Left ventricle myocardium inferior (tissue), 1 donor: ENCODE measurements at regions not wholly inside any gene's neighbourhood (a gene's known extent, or its start where the extent isn't known, plus 50 kb on each side); places are given as distances from the start of the nearest gene placed in this dataset.

Experiments used
- DNase-seq: peaks from one replicate; pipeline ENCODE4 v3.0.0-alpha.2; 2020
- H3K27ac ChIP-seq: fragments of 200-600 bp; replicated peaks from 2 replicates; pipeline ENCODE4 v1.8.0; 2021
- H3K27me3 ChIP-seq: fragments of 200-600 bp; 2 replicates; pipeline ENCODE4 v1.8.0; 2021; ENCODE audit warnings: low read depth
- H3K36me3 ChIP-seq: fragments of 200-600 bp; 2 replicates; pipeline ENCODE4 v1.8.0; 2021
- H3K4me1 ChIP-seq: fragments of 200-600 bp; 2 replicates; pipeline ENCODE4 v1.8.0; 2021
- H3K4me3 ChIP-seq: fragments of 200-600 bp; 2 replicates; pipeline ENCODE4 v1.8.0; 2021; ENCODE audit warnings: mild to moderate bottlenecking, moderate library complexity
- H3K9me3 ChIP-seq: fragments of 200-600 bp; replicated peaks from 2 replicates; pipeline ENCODE4 v1.8.0; 2021
- intact Hi-C: fragments of 100-400 bp; cut with micrococcal nuclease; formaldehyde crosslinking; loops from one replicate; pipeline ENCODE4 v1.11.0; 2022
- TF ChIP-seq, protein P1 (sequence below): fragments of 200-600 bp; IDR thresholded peaks from 2 replicates; pipeline ENCODE4 v1.8.0; 2021; ENCODE audit warnings: antibody characterized with exemption, mild to moderate bottlenecking, borderline replicate concordance
- donor health status: DM: no; HTN: yes; CAD: no; lungs with severe emphysema.

DNA sequence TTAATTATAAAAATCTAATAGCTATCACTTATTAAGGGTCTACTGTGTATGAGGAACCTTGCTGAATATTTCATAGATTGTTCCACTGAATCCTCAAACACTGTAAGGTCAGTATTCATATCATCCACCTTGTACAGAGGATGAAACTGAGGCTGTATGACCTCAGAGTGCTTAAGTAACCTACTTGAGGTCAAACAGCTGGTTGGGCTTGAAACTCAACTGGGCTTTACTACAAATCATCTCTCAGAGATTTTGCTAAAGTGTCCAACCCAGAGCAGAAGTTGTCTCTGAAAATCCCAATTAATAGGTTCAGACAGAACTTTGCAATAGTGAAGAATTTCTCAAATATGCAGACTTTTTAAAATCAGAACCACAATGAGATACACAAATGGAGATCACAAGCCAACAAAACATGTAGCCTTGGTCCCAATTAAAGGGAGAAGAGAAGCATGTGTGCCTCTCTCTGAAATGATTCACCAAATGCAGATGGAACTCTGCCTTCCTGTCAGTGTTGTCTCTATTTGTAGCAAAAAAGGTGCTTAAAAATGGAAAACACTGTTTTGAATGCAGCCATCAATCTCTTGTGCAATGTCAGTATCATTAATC lies 131.4 kb downstream of the FAM114A2 start:
- intact Hi-C loops, result no loop called here
- H3K36me3 ChIP-seq, result no peaks in the 10 kb centered on the region
- TF ChIP-seq, protein P1, sequence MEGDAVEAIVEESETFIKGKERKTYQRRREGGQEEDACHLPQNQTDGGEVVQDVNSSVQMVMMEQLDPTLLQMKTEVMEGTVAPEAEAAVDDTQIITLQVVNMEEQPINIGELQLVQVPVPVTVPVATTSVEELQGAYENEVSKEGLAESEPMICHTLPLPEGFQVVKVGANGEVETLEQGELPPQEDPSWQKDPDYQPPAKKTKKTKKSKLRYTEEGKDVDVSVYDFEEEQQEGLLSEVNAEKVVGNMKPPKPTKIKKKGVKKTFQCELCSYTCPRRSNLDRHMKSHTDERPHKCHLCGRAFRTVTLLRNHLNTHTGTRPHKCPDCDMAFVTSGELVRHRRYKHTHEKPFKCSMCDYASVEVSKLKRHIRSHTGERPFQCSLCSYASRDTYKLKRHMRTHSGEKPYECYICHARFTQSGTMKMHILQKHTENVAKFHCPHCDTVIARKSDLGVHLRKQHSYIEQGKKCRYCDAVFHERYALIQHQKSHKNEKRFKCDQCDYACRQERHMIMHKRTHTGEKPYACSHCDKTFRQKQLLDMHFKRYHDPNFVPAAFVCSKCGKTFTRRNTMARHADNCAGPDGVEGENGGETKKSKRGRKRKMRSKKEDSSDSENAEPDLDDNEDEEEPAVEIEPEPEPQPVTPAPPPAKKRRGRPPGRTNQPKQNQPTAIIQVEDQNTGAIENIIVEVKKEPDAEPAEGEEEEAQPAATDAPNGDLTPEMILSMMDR, result no peak
- no peaks in the 10 kb centered on the region for H3K4me1 ChIP-seq
- no peaks in the 10 kb centered on the region for H3K9me3 ChIP-seq
- DNase-seq, result no peak
- no peaks in the 10 kb centered on the region for H3K27me3 ChIP-seq
- H3K27ac ChIP-seq, result no peak overlapping the region
- no peak overlapping the region for H3K4me3 ChIP-seq

DNA sequence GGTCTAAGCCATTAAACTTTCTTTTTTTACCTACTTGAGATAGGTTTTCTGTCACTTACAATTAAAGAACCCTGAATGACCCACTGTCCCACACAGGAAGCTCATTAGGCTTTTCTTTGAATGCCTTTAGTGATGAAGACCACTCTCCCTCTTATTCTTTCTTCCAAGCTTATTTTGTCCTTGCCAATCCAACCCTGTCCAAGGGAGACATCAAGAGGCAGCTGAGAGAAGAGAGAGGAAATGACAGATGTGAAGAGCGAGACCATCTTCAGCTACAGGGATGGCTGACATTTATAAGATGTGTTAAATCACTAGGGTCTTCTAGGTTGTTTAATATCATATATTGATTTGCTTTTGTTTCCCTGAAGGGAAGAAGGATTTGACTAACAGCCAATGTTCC lies 133.5 kb downstream of the FAM114A2 start:
- Histone ChIP-seq H3K27me3 (no peaks in the 10 kb centered on the region), H3K4me1 (no peaks in the 10 kb centered on the region), H3K4me3 (no peak overlapping the region), H3K9me3 (no peaks in the 10 kb centered on the region), H3K27ac (no peak overlapping the region), H3K36me3 (no peaks in the 10 kb centered on the region)
- intact Hi-C loops, result no loop called here
- TF ChIP-seq, protein P1, result no peak
- no peak for DNase-seq

DNA sequence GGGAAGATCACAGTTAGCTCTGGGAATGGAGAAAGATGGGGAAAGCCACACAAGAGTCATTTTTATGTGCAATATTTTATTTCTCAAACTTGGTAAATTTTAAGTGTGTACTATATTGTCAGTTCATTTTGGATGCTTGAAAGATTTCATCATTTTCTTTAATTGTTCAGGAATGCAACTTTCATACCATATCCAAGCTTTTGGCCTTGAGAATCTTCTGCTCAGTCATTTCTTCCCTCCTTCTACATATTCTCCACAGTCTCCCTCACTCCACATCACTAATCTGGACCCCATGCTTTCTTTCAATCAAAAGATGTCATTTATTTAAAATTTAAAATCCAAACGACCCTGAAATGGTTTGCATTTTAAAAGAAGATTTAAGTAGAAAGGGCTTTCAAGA lies 135.4 kb downstream of the FAM114A2 start:
- H3K4me3 ChIP-seq, result no peak overlapping the region
- no peaks in the 10 kb centered on the region for H3K9me3 ChIP-seq
- no peaks in the 10 kb centered on the region for H3K36me3 ChIP-seq
- no peaks in the 10 kb centered on the region for H3K4me1 ChIP-seq
- no peak overlapping the region for H3K27ac ChIP-seq
- no peaks in the 10 kb centered on the region for H3K27me3 ChIP-seq
- intact Hi-C loops, result no loop called here
- TF ChIP-seq, protein P1, result no peak
- DNase-seq, result no peak

GRCh38 chr5:153902016-153902415 lies 136.7 kb downstream of the FAM114A2 start:
- no peaks in the 10 kb centered on the region for H3K36me3 ChIP-seq
- TF ChIP-seq, protein P1, result no peak
- no peak for DNase-seq
- H3K27me3 ChIP-seq, result no peaks in the 10 kb centered on the region
- no peaks in the 10 kb centered on the region for H3K4me1 ChIP-seq
- intact Hi-C loops, result no loop called here
- no peaks in the 10 kb centered on the region for H3K9me3 ChIP-seq
- H3K4me3 ChIP-seq, result no peak overlapping the region
- H3K27ac ChIP-seq, result peak overlapping the region; percentile 21

- Histone ChIP-seq H3K27me3 (no peaks in the 10 kb centered on the region), H3K36me3 (no peaks in the 10 kb centered on the region), H3K4me3 (no peak overlapping the region), H3K27ac (peak overlapping the region; percentile 21), H3K9me3 (no peaks in the 10 kb centered on the region), H3K4me1 (no peaks in the 10 kb centered on the region)
- intact Hi-C loops, result no loop called here
- TF ChIP-seq, protein P1, result no peak
- no peak for DNase-seq
These were observed 137.3 kb downstream of the FAM114A2 start for GRCh38 chr5:153901449-153901848.
